HEK293 (cell line): ENCODE measurements at regions not wholly inside any gene's neighbourhood (a gene's known extent, or its start where the extent isn't known, plus 50 kb on each side); places are given as distances from the start of the nearest gene placed in this dataset.

Experiments used
- CTCF ChIA-PET: fragments of 350-600 bp; formaldehyde crosslinking; extraction: SDS; loops from one replicate; lab custom pipeline; 2021; ENCODE audit warnings: antibody characterized with exemption; lab: Yijun Ruan, JAX
- POLR2A ChIA-PET: fragments of 300-600 bp; formaldehyde crosslinking; extraction: SDS; loops from one replicate; lab custom pipeline; 2020; ENCODE audit warnings: antibody characterized with exemption, inconsistent platforms; lab: Yijun Ruan, JAX
- H3K27ac ChIP-seq: fragments of 200-500 bp; sonication (Bioruptor generic); 2 replicates; pipeline ENCODE4 v1.5.1; 2014; ENCODE audit warnings: low read depth, low read length, control low read depth, inconsistent platforms; ENCODE audit errors: extremely low read depth
- H3K36me3 ChIP-seq, 2 experiments: fragments of 200-500 bp in 1 of 2; sonication (Bioruptor generic) in 1 of 2; 1 replicate in 1 of 2; 2 replicates in 1 of 2; pipeline ENCODE4 v1.5.1; 2014 to 2017; ENCODE audit warnings: inconsistent platforms in 2 of 2, low read length in 2 of 2; ENCODE audit not compliant: control insufficient read depth in 2 of 2, insufficient read depth in 1 of 2
- H3K4me1 ChIP-seq: fragments of 200-500 bp; sonication (Bioruptor generic); 2 replicates; pipeline ENCODE4 v1.5.1; 2014; ENCODE audit warnings: mild to moderate bottlenecking, low read length, inconsistent platforms; ENCODE audit not compliant: control insufficient read depth, insufficient read depth
- H3K4me3 ChIP-seq: 2 replicates; pipeline ENCODE4 v1.5.1; 2011; ENCODE audit warnings: low read depth, mild to moderate bottlenecking, control low read depth, low read length, moderate library complexity
- H3K9me3 ChIP-seq: fragments of 200-500 bp; sonication (Bioruptor generic); 2 replicates; pipeline ENCODE4 v1.5.1; 2014; ENCODE audit warnings: low read depth, low read length, inconsistent platforms; ENCODE audit not compliant: control insufficient read depth, insufficient read depth
- GLI4 ChIP-seq: fragments of 450-650 bp; formaldehyde crosslinking; IDR thresholded peaks from 2 replicates; pipeline ENCODE4 v1.5.1; 2016; ENCODE audit warnings: missing biosample characterization, missing genetic modification characterization
- GLIS2 ChIP-seq: fragments of 450-650 bp; formaldehyde crosslinking; IDR thresholded peaks from 2 replicates; pipeline ENCODE4 v1.5.1; 2016; ENCODE audit warnings: missing biosample characterization, missing genetic modification characterization
- HOXA7 ChIP-seq: sonication (generic); formaldehyde crosslinking; IDR thresholded peaks from 2 replicates; pipeline ENCODE4 v1.8.1; 2022; ENCODE audit warnings: missing genetic modification reagents, borderline replicate concordance
- HOXC10 ChIP-seq: sonication (generic); formaldehyde crosslinking; IDR thresholded peaks from 2 replicates; pipeline ENCODE4 v1.8.1; 2023; ENCODE audit warnings: mild to moderate bottlenecking, missing genetic modification reagents
- KLF1 ChIP-seq: fragments of 450-650 bp; formaldehyde crosslinking; IDR thresholded peaks from 2 replicates; pipeline ENCODE4 v1.5.1; 2016; ENCODE audit warnings: missing biosample characterization, missing genetic modification characterization
- OSR2 ChIP-seq: fragments of 450-650 bp; formaldehyde crosslinking; IDR thresholded peaks from 2 replicates; pipeline ENCODE4 v1.5.1; 2016; ENCODE audit warnings: missing biosample characterization, missing genetic modification characterization
- RBAK ChIP-seq: fragments of 450-650 bp; formaldehyde crosslinking; IDR thresholded peaks from 2 replicates; pipeline ENCODE4 v1.5.1; 2016; ENCODE audit warnings: missing biosample characterization, missing genetic modification characterization
- SP2 ChIP-seq: fragments of 450-650 bp; formaldehyde crosslinking; IDR thresholded peaks from 2 replicates; pipeline ENCODE4 v1.5.1; 2016; ENCODE audit warnings: missing biosample characterization, missing genetic modification characterization
- YY2 ChIP-seq: fragments of 450-650 bp; formaldehyde crosslinking; IDR thresholded peaks from 2 replicates; pipeline ENCODE4 v1.5.1; 2016; ENCODE audit warnings: missing biosample characterization, missing genetic modification characterization
- ZBTB17 ChIP-seq: fragments of 450-650 bp; formaldehyde crosslinking; IDR thresholded peaks from 2 replicates; pipeline ENCODE4 v1.5.1; 2016; ENCODE audit warnings: missing biosample characterization, missing genetic modification characterization
- ZIC2 ChIP-seq: fragments of 450-650 bp; formaldehyde crosslinking; IDR thresholded peaks from 2 replicates; pipeline ENCODE4 v1.5.1; 2016; ENCODE audit warnings: missing biosample characterization, missing genetic modification characterization
- ZNF16 ChIP-seq: fragments of 450-650 bp; formaldehyde crosslinking; IDR thresholded peaks from 2 replicates; pipeline ENCODE4 v1.5.1; 2016; ENCODE audit warnings: low read depth, missing biosample characterization, missing genetic modification characterization
- ZNF169 ChIP-seq: fragments of 450-650 bp; formaldehyde crosslinking; IDR thresholded peaks from 2 replicates; pipeline ENCODE4 v1.5.1; 2016; ENCODE audit warnings: missing biosample characterization, missing genetic modification characterization
- ZNF202 ChIP-seq: fragments of 450-650 bp; formaldehyde crosslinking; IDR thresholded peaks from 2 replicates; pipeline ENCODE4 v1.5.1; 2016; ENCODE audit warnings: missing biosample characterization, missing genetic modification characterization, borderline replicate concordance
- ZNF221 ChIP-seq: fragments of 450-650 bp; formaldehyde crosslinking; IDR thresholded peaks from 2 replicates; pipeline ENCODE4 v1.5.1; 2017; ENCODE audit warnings: missing biosample characterization, missing genetic modification characterization, borderline replicate concordance
- ZNF398 ChIP-seq: fragments of 450-650 bp; formaldehyde crosslinking; IDR thresholded peaks from 2 replicates; pipeline ENCODE4 v1.5.1; 2017; ENCODE audit warnings: missing biosample characterization, missing genetic modification characterization
- ZNF513 ChIP-seq: fragments of 450-650 bp; IDR thresholded peaks from 2 replicates; pipeline ENCODE4 v1.5.1; 2018; ENCODE audit warnings: missing biosample characterization, missing genetic modification characterization
- ZNF621 ChIP-seq: fragments of 450-650 bp; formaldehyde crosslinking; IDR thresholded peaks from 2 replicates; pipeline ENCODE4 v1.5.1; 2017; ENCODE audit warnings: missing biosample characterization, missing genetic modification characterization
- ZNF747 ChIP-seq: fragments of 450-650 bp; formaldehyde crosslinking; IDR thresholded peaks from 2 replicates; pipeline ENCODE4 v1.5.1; 2016; ENCODE audit warnings: missing biosample characterization, missing genetic modification characterization
- ZNF777 ChIP-seq: fragments of 450-650 bp; formaldehyde crosslinking; IDR thresholded peaks from 2 replicates; pipeline ENCODE4 v1.5.1; 2017; ENCODE audit warnings: missing biosample characterization, missing genetic modification characterization, borderline replicate concordance
- ZNF792 ChIP-seq: fragments of 450-650 bp; formaldehyde crosslinking; IDR thresholded peaks from 2 replicates; pipeline ENCODE4 v1.5.1; 2016; ENCODE audit warnings: missing biosample characterization, missing genetic modification characterization
- ZXDB ChIP-seq: fragments of 450-650 bp; formaldehyde crosslinking; IDR thresholded peaks from 2 replicates; pipeline ENCODE4 v1.5.1; 2016; ENCODE audit warnings: missing biosample characterization, missing genetic modification characterization
- TF ChIP-seq, protein P1 (sequence below): fragments of 450-650 bp; formaldehyde crosslinking; IDR thresholded peaks from 2 replicates; pipeline ENCODE4 v1.5.1; 2016; ENCODE audit warnings: missing biosample characterization, missing genetic modification characterization
- TF ChIP-seq, protein P2 (sequence below): fragments of 450-650 bp; formaldehyde crosslinking; IDR thresholded peaks from 2 replicates; pipeline ENCODE4 v1.5.1; 2016; ENCODE audit warnings: missing biosample characterization, missing genetic modification characterization

GRCh38 chr5:30894811-30895210 is 298.7 kb upstream of the CDH6 start:
- Histone ChIP-seq H3K27ac (no peak overlapping the region), H3K4me3 (no peak overlapping the region), H3K4me1 (no peaks in the 10 kb centered on the region), H3K36me3 (no peaks in the 10 kb centered on the region)
- POLR2A ChIA-PET = no interaction called here
- TF ChIP-seq YY2 (tag by site-specific recombination) (no peak), HOXC10 (CRISPR knock-in tag) (no peak), GLI4 (no peak), SP2 (tag by site-specific recombination) (no peak), RBAK (no peak), ZNF777 (no peak), ZNF747 (tag by site-specific recombination) (no peak), ZNF221 (tag by site-specific recombination) (no peak), HOXA7 (CRISPR knock-in tag) (no peak), ZNF398 (tag by site-specific recombination) (no peak), ZNF169 (tag by site-specific recombination) (no peak), ZNF202 (tag by site-specific recombination) (no peak), ZXDB (tag by site-specific recombination) (no peak)
- TF ChIP-seq, protein P1, sequence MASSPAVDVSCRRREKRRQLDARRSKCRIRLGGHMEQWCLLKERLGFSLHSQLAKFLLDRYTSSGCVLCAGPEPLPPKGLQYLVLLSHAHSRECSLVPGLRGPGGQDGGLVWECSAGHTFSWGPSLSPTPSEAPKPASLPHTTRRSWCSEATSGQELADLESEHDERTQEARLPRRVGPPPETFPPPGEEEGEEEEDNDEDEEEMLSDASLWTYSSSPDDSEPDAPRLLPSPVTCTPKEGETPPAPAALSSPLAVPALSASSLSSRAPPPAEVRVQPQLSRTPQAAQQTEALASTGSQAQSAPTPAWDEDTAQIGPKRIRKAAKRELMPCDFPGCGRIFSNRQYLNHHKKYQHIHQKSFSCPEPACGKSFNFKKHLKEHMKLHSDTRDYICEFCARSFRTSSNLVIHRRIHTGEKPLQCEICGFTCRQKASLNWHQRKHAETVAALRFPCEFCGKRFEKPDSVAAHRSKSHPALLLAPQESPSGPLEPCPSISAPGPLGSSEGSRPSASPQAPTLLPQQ (tag by site-specific recombination) = no peak
- TF ChIP-seq, protein P2, sequence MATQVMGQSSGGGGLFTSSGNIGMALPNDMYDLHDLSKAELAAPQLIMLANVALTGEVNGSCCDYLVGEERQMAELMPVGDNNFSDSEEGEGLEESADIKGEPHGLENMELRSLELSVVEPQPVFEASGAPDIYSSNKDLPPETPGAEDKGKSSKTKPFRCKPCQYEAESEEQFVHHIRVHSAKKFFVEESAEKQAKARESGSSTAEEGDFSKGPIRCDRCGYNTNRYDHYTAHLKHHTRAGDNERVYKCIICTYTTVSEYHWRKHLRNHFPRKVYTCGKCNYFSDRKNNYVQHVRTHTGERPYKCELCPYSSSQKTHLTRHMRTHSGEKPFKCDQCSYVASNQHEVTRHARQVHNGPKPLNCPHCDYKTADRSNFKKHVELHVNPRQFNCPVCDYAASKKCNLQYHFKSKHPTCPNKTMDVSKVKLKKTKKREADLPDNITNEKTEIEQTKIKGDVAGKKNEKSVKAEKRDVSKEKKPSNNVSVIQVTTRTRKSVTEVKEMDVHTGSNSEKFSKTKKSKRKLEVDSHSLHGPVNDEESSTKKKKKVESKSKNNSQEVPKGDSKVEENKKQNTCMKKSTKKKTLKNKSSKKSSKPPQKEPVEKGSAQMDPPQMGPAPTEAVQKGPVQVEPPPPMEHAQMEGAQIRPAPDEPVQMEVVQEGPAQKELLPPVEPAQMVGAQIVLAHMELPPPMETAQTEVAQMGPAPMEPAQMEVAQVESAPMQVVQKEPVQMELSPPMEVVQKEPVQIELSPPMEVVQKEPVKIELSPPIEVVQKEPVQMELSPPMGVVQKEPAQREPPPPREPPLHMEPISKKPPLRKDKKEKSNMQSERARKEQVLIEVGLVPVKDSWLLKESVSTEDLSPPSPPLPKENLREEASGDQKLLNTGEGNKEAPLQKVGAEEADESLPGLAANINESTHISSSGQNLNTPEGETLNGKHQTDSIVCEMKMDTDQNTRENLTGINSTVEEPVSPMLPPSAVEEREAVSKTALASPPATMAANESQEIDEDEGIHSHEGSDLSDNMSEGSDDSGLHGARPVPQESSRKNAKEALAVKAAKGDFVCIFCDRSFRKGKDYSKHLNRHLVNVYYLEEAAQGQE (tag by site-specific recombination) = no peak
- TF ChIP-seq, all 188 proteins: peak for 0
- H3K9me3 ChIP-seq = no peaks in the 10 kb centered on the region
- CTCF ChIA-PET = no interaction called here

GRCh38 chr5:30891660-30892059 is 301.8 kb upstream of the CDH6 start:
- no peak for TF ChIP-seq KLF1
- TF ChIP-seq ZIC2 (tag by site-specific recombination) = no peak
- no peak for TF ChIP-seq GLI4
- TF ChIP-seq, all 188 proteins: peak for 0
- no peak overlapping the region for H3K4me3 ChIP-seq
- ChIA-PET POLR2A (no interaction called here), CTCF (interaction anchor here (1.0 kb wide), 1 partner anchor 295 kb away, joined by 3 read pairs; no protein-coding TSS in a partner anchor)
- H3K27ac ChIP-seq = no peak overlapping the region
- no peaks in the 10 kb centered on the region for H3K4me1 ChIP-seq
- H3K9me3 ChIP-seq = no peaks in the 10 kb centered on the region
- no peaks in the 10 kb centered on the region for H3K36me3 ChIP-seq

DNA sequence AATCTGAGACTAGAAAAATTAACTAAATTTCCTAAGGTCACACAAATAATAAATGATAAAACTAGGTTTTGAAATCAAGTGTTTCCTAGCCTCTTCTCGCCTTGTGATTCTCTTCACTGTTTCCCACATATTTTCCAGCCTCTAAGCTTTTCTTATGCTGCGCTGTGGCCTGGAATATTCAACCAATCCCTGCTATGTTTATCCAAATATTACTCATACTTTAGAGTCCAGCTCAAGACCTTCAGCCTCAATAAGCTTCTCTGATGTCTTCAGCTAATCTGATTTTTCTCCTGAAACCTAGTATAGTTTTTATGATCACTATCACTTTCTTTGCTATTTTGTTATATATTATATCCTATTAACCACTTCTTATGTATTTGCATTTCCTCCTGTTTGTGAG is 303.1 kb upstream of the CDH6 start:
- ChIA-PET POLR2A (no interaction called here), CTCF (no interaction called here)
- Histone ChIP-seq H3K9me3 (no peaks in the 10 kb centered on the region), H3K4me3 (no peak overlapping the region), H3K4me1 (no peaks in the 10 kb centered on the region), H3K27ac (no peak overlapping the region), H3K36me3 (no peaks in the 10 kb centered on the region)
- TF ChIP-seq OSR2 (tag by site-specific recombination) (no peak), GLIS2 (tag by site-specific recombination) (no peak), ZNF16 (no peak), ZNF792 (tag by site-specific recombination) (no peak), ZBTB17 (tag by site-specific recombination) (no peak), ZNF513 (no peak), ZNF621 (tag by site-specific recombination) (no peak)
